ENCODE measurements at regions not wholly inside any gene's neighbourhood (a gene's known extent, or its start where the extent isn't known, plus 50 kb on each side); places are given as distances from the start of the nearest gene placed in this dataset.

GRCh38 chr11:120057028-120057330 is 80.9 kb downstream of the TRIM29 start:
- ATAC-seq (no peak), DNase-seq (no peak)
- Histone ChIP-seq H3K4me1 (no peaks in the 10 kb centered on the region), H3K27ac (no peak overlapping the region), H3K27me3 (no peaks in the 10 kb centered on the region), H3K36me3 (replicated peaks in 1 of 2; ENCODE audit: insufficient read depth in 1 of 2, low read depth in 2 of 2) (no peaks in the 10 kb centered on the region), H3K4me3 (no peak overlapping the region), H3K9me3 (no peaks in the 10 kb centered on the region)
- 60 to 69% methylated on average over 4 of the region's 4 CpGs for WGBS, 2 donors
- intact Hi-C loops (cut with DNase I), result no loop called here
- TF ChIP-seq CTCF (IDR thresholded peaks at IDR 0.05) (no peak), POLR2A (IDR thresholded peaks at IDR 0.05) (no peak)

GRCh38 chr11:120056301-120057027 is 81.4 kb downstream of the TRIM29 start:
- TF ChIP-seq POLR2A (IDR thresholded peaks at IDR 0.05) (no peak), CTCF (IDR thresholded peaks at IDR 0.05) (no peak)
- intact Hi-C loops (cut with DNase I), result no loop called here
- no peaks in the 10 kb centered on the region for H3K9me3 ChIP-seq
- H3K36me3 ChIP-seq (replicated peaks in 1 of 2; ENCODE audit: insufficient read depth in 1 of 2, low read depth in 2 of 2), result no peaks in the 10 kb centered on the region
- H3K4me3 ChIP-seq, result no peak overlapping the region
- H3K27ac ChIP-seq, result no peak overlapping the region
- H3K27me3 ChIP-seq, result no peaks in the 10 kb centered on the region
- H3K4me1 ChIP-seq, result no peaks in the 10 kb centered on the region
- 77 to 85% methylated on average over 8 to 10 of the region's 10 CpGs for WGBS, 2 donors
- ATAC-seq (no peak), DNase-seq (no peak)

DNA sequence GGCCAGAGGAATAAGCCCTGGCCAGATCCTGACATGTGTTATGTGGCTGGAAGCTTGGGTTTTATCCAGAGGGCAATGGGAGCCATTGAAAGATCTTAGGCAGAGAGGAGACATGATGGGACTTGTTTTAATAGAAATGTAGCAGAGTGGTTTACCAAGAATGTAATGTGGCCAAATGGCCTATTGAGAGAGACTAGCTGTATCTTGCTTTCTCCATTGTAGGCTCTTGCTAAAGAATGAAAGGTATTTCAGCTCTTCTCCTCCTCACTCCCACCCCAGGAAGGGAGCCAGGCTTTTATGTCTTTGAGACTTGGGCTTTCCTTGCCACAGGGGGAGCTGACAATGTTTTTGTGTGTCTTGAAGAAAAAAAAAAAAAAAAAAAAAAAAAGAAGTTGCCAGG is 82.3 kb downstream of the TRIM29 start:
- H3K27ac ChIP-seq, result no peak overlapping the region
- no peak overlapping the region for H3K4me3 ChIP-seq
- H3K36me3 ChIP-seq (replicated peaks in 1 of 2; ENCODE audit: insufficient read depth in 1 of 2, low read depth in 2 of 2), result no peaks in the 10 kb centered on the region
- no peak for DNase-seq
- intact Hi-C loops (cut with DNase I), result no loop called here
- H3K27me3 ChIP-seq, result no peaks in the 10 kb centered on the region
- H3K9me3 ChIP-seq, result no peaks in the 10 kb centered on the region
- no peak for TF ChIP-seq CTCF (IDR thresholded peaks at IDR 0.05)
- TF ChIP-seq POLR2A (IDR thresholded peaks at IDR 0.05), result no peak
- no peak for ATAC-seq
- no peaks in the 10 kb centered on the region for H3K4me1 ChIP-seq

DNA sequence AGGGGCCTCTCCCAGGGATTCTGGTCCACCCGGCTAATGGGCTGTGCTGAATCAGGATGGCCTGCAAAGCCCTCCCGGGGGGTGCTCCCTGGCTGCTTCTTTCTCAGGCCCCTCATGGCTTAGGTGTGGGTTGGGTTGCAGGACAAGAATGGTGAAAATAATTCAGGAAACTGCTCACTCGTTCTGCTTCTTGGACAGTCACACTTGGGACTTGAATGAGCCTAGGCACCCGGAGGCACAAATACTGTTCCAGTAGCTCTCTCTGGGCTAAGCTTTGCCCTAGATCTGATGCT is 83.2 kb downstream of the TRIM29 start:
- intact Hi-C loops (cut with DNase I), result no loop called here
- H3K4me3 ChIP-seq, result no peak overlapping the region
- TF ChIP-seq CTCF (IDR thresholded peaks at IDR 0.05) (no peak), POLR2A (IDR thresholded peaks at IDR 0.05) (no peak)
- ATAC-seq (no peak), DNase-seq (no peak)
- whole genome bisulfite sequencing, 2 donors, result 70 to 77% methylated on average over 4 of the region's 4 CpGs
- H3K9me3 ChIP-seq, result no peaks in the 10 kb centered on the region
- H3K4me1 ChIP-seq, result no peaks in the 10 kb centered on the region
- H3K27me3 ChIP-seq, result no peaks in the 10 kb centered on the region
- no peaks in the 10 kb centered on the region for H3K36me3 ChIP-seq (replicated peaks in 1 of 2; ENCODE audit: insufficient read depth in 1 of 2, low read depth in 2 of 2)
- no peak overlapping the region for H3K27ac ChIP-seq

GRCh38 chr11:120054016-120054752 is 83.7 kb downstream of the TRIM29 start:
- H3K9me3 ChIP-seq, result no peaks in the 10 kb centered on the region
- intact Hi-C loops (cut with DNase I), result no loop called here
- DNase-seq (no peak), ATAC-seq (no peak)
- no peaks in the 10 kb centered on the region for H3K36me3 ChIP-seq (replicated peaks in 1 of 2; ENCODE audit: insufficient read depth in 1 of 2, low read depth in 2 of 2)
- H3K27me3 ChIP-seq, result no peaks in the 10 kb centered on the region
- no peak overlapping the region for H3K27ac ChIP-seq
- TF ChIP-seq POLR2A (IDR thresholded peaks at IDR 0.05) (no peak), CTCF (IDR thresholded peaks at IDR 0.05) (no peak)
- no peaks in the 10 kb centered on the region for H3K4me1 ChIP-seq
- 50 to 65% methylated on average over 1 to 3 of the region's 3 CpGs for WGBS, 2 donors
- no peak overlapping the region for H3K4me3 ChIP-seq
